SKM-1 treated with dmso at 0.1 percent for 144 hours (cell line): ENCODE measurements at regions not wholly inside any gene's neighbourhood (a gene's known extent, or its start where the extent isn't known, plus 50 kb on each side); places are given as distances from the start of the nearest gene placed in this dataset.
A peak's percentile ranks its signal among the peaks of the same experiment; 100 is the strongest.
"Not testable (repeated sequence)": the region's sequence is repeated elsewhere in the genome, so short reads cannot be mapped to it uniquely, and the experiment has no call there.

Source experiments
- DNase-seq: peaks from one replicate; lab custom pipeline; 2025; ENCODE audit not compliant: unreplicated experiment; lab: John Stamatoyannopoulos, UW

- DNase-seq, result no peak
Measured at GRCh38 chr9:31320494-31320893, 1063.9 kb upstream of the ACO1 start.

GRCh38 chr9:31321256-31321655, 1063.2 kb upstream of the ACO1 start:
- DNase-seq, result no peak

- DNase-seq, result no peak
Measured at GRCh38 chr9:31321686-31322085, 1062.8 kb upstream of the ACO1 start.

GRCh38 chr9:31323726-31324444, 1060.6 kb upstream of the ACO1 start:
- no peak for DNase-seq

- DNase-seq, result no peak
Measured at GRCh38 chr9:31325778-31326177, 1058.7 kb upstream of the ACO1 start.

- DNase-seq, result not testable (repeated sequence)
Measured at GRCh38 chr9:31326883-31327282, 1057.6 kb upstream of the ACO1 start.

GRCh38 chr9:31334837-31335528, 1049.5 kb upstream of the ACO1 start:
- DNase-seq, result no peak

GRCh38 chr9:31335529-31336234, 1048.8 kb upstream of the ACO1 start:
- DNase-seq, result no peak

GRCh38 chr9:31336386-31336785, 1048.1 kb upstream of the ACO1 start:
- no peak for DNase-seq

- DNase-seq, result no peak
Measured at GRCh38 chr9:31336841-31337240, 1047.6 kb upstream of the ACO1 start.

GRCh38 chr9:31347082-31347617, 1037.3 kb upstream of the ACO1 start:
- DNase-seq, result peak; percentile 34

GRCh38 chr9:31355159-31355882, 1029.1 kb upstream of the ACO1 start:
- DNase-seq, result no peak

- no peak for DNase-seq
Measured at GRCh38 chr9:31355965-31356364, 1028.5 kb upstream of the ACO1 start.

- DNase-seq, result no peak
Measured at GRCh38 chr9:31359071-31359470, 1025.4 kb upstream of the ACO1 start.

- DNase-seq, result no peak
Measured at GRCh38 chr9:31364171-31364570, 1020.3 kb upstream of the ACO1 start.

- no peak for DNase-seq
Measured at GRCh38 chr9:31372799-31373587, 1011.5 kb upstream of the ACO1 start.

GRCh38 chr9:31377358-31377757, 1007.1 kb upstream of the ACO1 start:
- DNase-seq, result no peak

GRCh38 chr9:31388660-31389059, 995.8 kb upstream of the ACO1 start:
- no peak for DNase-seq

GRCh38 chr9:31389075-31389474, 995.4 kb upstream of the ACO1 start:
- no peak for DNase-seq

- no peak for DNase-seq
Measured at GRCh38 chr9:31390403-31391025, 993.9 kb upstream of the ACO1 start.
